IPS-NIHi11 (cell line): ENCODE measurements at regions not wholly inside any gene's neighbourhood (a gene's known extent, or its start where the extent isn't known, plus 50 kb on each side); places are given as distances from the start of the nearest gene placed in this dataset.
"Not testable (repeated sequence)": the region's sequence is repeated elsewhere in the genome, so short reads cannot be mapped to it uniquely, and the experiment has no call there.

ENCODE experiments used
- DNase-seq: peaks from one replicate; pipeline ENCODE4 v3.0.0; 2012; ENCODE audit warnings: mixed read lengths, low spot score

GRCh38 chr18:28510210-28510609 is 333.3 kb upstream of the CDH2 start:
- no peak for DNase-seq

- no peak for DNase-seq
These were observed 327.1 kb upstream of the CDH2 start for GRCh38 chr18:28504066-28504465.

DNA sequence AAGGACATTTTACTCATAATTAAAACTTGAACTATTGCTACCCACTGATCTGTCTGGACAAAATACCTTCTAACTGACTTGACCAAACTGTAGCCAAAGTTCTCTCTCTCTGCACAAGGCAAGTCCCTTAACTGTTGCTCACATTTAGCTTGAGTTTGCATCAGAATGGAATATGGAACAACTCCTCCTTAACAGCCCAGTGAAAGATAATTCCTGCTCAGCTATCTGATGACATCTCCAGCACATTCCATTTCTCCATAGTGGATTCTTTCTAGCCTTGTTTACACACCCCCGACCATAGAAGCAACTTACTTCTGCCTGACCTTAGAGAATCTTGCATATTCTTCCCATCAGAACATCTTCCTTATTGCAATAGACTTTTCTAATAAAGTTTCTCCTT is 317.2 kb upstream of the CDH2 start:
- no peak for DNase-seq

DNA sequence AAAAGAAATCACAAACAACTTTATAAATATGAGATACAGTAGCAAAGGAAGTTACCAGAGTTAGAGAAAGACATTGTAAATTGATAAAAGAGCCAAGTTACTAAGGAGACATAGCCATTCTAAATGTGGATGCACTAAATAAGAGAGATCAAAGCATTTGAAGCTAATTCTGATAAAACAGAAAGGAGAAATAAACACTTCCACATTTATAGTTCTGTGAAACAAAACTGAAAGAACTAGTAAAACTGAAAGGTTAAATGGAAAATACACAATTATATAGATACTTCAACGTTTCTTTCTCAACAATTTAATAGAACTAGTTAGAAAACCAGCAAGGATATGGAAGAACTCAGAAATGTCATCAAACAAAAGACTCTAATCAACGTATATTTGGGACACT is 309.0 kb upstream of the CDH2 start:
- no peak for DNase-seq

DNA sequence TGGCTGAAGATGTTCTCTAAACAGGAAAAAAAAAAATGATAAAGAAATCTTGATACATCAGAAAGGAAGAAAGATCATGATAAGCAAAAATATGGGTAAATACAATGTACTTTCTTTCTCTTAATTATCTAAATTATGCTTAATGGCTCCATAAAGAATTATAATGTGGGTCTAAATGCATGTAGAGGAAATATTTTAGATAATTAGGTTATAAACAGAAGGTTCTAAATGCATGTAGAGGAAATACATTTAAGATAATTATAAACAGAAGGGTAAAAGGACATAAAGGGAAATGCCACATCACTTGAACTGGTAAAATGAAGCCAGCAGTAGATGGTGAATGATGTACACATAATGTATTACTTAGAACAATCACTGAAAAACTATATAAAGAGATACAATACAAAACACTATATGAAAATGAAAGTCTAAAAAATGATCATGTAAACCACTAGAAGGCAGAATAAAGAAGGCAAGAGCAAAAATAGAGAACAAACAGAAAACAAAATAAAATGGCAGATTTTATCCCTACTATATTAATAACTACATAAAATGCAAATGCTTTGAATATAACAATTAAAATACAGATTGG is 308.4 kb upstream of the CDH2 start:
- no peak for DNase-seq

DNA sequence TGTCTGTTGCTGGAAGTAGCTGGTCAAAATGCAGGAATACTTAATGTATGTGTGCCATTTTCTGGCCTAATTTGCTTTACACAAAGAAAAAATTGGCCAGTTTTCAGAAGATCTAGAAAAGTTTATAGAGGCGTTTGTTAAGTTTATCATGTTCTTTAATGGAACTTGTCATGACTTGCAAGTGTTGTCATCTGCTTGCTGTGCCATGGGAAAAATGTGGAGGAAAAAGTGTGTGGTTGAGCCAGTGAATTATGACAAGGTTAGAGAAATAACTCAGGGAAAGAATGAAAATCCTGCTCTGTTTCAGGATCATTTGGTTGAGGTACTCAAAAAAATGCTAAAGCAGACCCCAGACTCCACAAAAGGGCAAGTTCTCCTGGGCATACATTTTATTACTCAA is 301.6 kb upstream of the CDH2 start:
- DNase-seq, result no peak

GRCh38 chr18:28476302-28476701 is 299.4 kb upstream of the CDH2 start:
- DNase-seq, result no peak

DNA sequence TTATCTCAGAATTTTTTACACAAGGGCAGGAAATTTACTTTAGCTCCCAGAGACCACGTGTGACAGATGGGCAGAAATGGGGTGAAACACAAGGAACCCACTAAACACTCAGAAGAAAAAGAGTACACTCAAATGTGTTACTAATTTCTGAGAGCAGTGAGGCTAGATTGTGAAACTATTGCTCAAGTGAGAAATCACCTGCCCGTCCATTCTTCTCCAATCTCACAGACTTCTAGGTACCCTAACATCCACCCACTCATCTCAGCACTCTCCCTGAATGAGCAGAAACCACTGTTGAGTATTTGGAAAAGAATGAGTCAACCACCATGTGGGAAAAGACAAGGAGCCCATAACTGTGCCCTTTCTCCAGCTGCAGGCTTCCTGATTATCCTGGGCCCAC is 293.0 kb upstream of the CDH2 start:
- DNase-seq, result no peak

DNA sequence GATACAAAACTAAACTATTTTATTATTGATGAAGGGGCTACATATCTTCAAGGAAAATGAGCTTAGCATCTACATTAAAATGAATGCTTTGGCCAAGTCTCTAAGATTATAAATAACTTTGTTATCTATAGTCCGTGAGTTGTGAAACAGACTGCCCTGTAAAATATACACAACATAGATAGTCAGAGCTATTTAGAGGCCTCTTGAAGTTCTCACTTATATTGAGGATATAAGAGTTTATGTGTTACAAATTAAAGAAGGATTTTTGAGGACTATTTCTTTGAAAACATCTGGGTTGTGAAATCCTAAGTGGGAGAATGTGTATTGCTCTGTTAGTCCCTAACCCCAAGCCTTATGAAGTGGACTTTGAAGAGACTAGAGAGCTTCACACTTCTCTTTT is 292.0 kb upstream of the CDH2 start:
- no peak for DNase-seq

- no peak for DNase-seq
These were observed 289.3 kb upstream of the CDH2 start for GRCh38 chr18:28466204-28466603.

- no peak for DNase-seq
These were observed 282.7 kb upstream of the CDH2 start for GRCh38 chr18:28459587-28459986.

GRCh38 chr18:28458751-28459150 is 281.8 kb upstream of the CDH2 start:
- DNase-seq, result no peak

DNA sequence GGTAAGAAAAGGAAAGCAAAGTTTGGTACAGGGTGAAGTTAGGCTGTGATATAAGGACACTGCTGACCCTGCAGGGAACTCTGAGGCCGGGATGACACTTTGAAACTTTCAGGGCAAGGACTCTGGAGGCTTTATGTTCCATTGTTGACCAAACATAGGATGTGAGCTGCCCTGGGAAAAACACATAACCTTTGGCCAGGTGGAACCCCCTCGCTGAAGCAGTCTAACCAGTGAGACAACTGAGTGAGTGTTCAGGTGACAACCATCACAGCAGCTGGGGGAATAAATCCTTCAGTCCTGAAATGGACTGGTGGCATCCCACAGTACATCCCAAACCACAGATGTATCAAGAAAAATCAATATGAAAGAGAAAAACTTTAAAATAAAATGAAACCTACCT is 280.9 kb upstream of the CDH2 start:
- DNase-seq, result no peak

DNA sequence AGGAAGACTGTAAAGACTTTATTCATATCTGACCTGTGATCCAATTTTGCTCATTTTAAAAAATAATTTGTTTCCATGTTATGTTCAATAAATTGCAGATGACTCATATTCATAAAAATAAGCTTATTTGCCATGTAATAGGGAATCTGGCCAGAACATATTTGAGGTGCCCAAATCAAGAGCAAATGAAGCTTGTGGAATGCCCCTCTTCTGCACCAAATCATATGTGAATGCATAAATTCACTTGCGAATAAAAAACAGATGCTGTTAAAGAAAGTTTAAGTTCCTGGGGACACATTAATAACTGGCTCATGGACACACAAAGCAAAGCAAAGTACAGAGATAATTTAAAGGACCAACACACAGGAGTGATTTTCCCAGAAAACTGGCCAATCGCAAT is 279.0 kb upstream of the CDH2 start:
- no peak for DNase-seq

DNA sequence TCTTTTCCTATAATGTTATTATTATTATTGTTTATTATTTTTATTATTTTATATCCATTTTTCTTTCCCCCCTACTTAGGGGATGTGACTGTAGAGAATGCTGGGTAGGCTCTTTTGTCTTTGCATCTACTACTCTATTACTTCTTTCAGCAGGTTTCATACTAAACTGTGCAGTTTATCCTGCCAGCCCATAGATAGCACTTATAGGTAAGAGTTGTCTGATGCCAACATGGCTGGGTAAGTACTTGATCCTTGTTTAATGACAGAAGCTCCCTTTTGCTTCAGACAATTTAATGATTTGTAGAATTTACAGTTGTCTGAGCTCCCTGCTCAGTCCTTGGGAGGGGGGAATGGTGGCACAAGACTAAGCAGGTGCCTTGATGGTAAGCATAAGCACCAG is 262.9 kb upstream of the CDH2 start:
- no peak for DNase-seq

DNA sequence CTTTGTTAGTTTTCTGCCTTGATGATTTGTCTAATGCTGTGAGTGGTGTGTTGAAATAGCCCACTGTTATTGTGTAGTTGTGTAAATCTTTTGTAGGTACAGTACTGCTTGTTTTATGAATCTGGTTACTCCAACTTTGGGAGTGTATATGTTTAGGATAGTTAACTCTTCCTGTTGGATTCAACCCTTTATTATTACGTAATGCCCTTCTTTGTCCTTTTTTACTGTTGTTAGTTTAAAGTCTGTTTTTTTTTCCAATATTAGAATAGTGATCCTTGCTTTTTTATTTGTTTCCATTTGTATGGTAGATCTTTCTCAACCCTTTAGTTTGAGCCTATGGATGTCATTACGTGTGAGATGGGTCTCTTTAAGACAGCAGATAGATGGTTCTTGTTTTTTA is 261.5 kb upstream of the CDH2 start:
- no peak for DNase-seq

DNA sequence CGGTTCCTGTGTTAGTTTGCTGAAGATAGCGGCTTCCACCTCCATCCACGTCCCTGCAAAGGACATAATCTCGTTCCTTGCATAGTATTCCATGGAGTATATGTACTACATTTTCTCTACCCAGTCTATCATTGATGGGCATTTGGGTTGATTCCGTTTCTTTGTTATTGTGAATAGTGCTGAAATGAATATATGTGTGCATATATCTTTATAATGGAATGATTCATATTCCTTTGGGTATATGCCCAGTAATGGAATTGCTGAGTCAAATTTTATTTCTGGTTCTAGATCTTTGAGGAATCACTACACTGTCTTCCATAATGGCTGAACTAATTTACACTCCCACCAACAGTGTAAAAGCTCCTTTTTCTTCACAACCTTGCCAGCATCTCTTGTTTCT is 255.4 kb upstream of the CDH2 start:
- no peak for DNase-seq

DNA sequence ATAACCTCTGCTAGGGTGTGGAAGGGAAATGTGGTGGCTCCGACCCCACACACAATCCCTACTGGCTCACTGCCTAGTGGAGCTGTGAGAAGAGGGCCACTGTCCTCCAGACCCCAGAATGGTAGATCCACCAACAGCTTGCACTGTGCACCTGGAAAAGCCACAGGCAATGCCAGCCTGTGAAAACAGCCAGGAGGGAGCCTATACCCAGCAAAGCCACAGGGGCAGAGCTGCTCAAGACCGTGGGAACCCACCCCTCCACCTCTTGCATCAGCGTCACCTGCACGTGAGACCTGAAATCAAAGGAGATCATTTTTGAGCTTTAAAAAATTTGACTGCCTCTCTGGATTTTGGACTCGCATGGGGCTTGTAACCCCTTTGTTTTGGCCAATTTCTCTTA is 249.0 kb upstream of the CDH2 start:
- DNase-seq, result no peak

- DNase-seq, result no peak
These were observed 245.6 kb upstream of the CDH2 start for GRCh38 chr18:28422577-28422976.

GRCh38 chr18:28421950-28422349 is 245.0 kb upstream of the CDH2 start:
- DNase-seq, result not testable (repeated sequence)

GRCh38 chr18:28412521-28412920 is 235.6 kb upstream of the CDH2 start:
- no peak for DNase-seq

DNA sequence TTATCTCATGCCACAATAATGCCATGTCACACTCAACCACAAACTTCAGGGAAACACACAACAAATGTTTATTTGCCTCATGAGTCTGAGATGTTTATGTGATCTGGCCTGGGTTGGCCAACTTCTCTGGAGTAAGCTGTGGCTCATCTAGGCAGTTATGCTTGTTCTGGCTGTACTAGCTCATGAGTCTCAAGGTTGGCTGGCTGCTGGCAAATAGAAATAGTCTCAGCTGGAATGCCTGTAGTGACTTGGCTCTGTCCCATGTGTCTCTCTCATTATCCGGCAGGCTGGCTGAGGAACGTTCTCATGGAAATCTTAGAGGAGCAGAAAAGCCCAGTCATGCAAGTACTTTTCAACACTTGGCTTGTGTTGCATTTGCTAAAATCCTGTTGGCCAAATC is 234.9 kb upstream of the CDH2 start:
- DNase-seq, result peak; percentile 42

- DNase-seq, result no peak
These were observed 232.9 kb upstream of the CDH2 start for GRCh38 chr18:28409811-28410210.

DNA sequence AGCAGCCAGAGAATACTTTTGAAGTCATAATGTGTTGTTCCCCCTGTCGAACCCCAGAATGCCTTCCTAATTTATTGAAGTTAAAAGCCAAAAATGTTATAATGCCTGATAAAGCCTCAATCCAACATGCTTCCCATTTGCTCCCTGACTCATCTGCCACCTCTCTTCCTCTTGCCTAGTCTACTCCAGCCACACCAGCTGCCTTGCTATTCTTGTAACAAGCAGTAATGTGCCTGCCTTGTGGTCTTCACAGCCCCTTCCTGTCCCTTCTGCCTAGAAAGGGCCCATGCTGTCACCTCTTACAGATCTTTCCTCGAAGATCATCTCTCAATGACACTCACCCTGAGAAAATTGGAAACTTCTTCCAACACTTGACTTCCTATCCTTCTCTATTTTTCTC is 231.6 kb upstream of the CDH2 start:
- no peak for DNase-seq

GRCh38 chr18:28407681-28408080 is 230.8 kb upstream of the CDH2 start:
- no peak for DNase-seq
